HEK293 (cell line): ENCODE measurements at regions not wholly inside any gene's neighbourhood (a gene's known extent, or its start where the extent isn't known, plus 50 kb on each side); places are given as distances from the start of the nearest gene placed in this dataset.

Experiments
- KLF1 ChIP-seq: fragments of 450-650 bp; formaldehyde crosslinking; IDR thresholded peaks from 2 replicates; pipeline ENCODE4 v1.5.1; 2016; ENCODE audit warnings: missing biosample characterization, missing genetic modification characterization
- ZNF24 ChIP-seq: fragments of 450-650 bp; formaldehyde crosslinking; IDR thresholded peaks from 2 replicates; pipeline ENCODE4 v1.5.1; 2016; ENCODE audit warnings: missing biosample characterization, missing genetic modification characterization

- TF ChIP-seq KLF1, result no peak
- TF ChIP-seq ZNF24 (tag by site-specific recombination), result no peak
Measured at GRCh38 chr13:64248371-64249065, 2832.9 kb upstream of the PCDH20 start.
